ENCODE measurements at regions not wholly inside any gene's neighbourhood (a gene's known extent, or its start where the extent isn't known, plus 50 kb on each side); places are given as distances from the start of the nearest gene placed in this dataset.
"Not testable (repeated sequence)": the region's sequence is repeated elsewhere in the genome, so short reads cannot be mapped to it uniquely, and the experiment has no call there.

DNA sequence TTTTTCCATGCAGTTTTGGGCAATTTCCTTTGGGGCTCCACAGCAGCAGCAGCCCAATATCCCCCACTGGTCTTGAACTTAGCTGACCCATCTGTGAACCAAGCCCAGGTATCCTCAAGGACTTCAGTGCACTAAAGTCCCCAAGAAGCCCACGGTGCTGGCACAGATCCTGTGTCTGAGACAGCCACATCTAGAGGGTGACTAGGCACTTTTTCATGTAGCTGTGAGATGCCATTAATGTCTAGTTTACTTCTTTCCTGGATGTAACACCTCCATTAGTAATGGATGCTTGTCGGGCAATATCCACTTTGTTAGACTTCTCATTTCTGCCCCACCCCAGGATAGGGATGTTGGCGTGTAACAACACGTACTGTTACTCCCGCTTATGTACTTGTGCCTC lies 117.9 kb downstream of the GPCPD1 start:
- DNase-seq = no peak

DNA sequence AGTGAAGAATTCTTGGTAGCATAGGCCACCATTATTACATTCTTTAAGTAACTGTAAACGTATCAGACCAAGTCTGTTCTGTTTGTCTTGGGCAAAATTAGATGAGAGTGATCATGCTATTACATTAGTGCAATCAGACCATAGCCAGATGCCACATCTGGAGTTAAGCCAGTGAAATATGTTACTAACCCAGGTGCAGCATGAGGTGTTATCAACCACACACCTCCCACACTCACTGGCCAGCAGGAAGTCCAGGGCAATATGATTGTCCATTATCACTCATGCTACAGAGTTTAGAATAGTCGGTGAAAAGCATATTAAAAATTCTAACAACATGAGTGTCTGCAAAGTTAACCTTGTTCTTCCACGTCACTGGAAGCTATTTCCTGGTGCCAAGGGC lies 119.4 kb downstream of the GPCPD1 start:
- no peak for DNase-seq

GRCh38 chr20:5489601-5490000 lies 121.2 kb downstream of the GPCPD1 start:
- no peak for DNase-seq

DNA sequence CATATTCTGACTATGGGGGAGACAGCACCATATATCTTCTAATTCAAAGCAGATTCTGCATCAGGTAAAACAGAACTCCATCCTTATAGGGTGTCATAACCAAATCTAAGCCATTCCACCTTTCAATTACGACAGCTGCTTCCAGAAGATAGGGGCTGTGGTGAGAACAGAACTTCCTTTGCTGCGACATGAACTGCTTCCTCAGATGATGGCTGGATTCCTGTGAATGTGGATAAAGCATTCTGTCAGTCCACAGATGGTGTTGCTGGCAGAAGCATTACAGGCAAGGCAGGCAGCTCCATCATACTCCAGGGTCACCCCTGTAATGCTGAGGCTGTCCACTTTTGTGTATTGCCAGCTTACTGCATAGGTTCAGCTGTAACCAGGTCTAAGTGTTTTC lies 122.0 kb downstream of the GPCPD1 start:
- no peak for DNase-seq

DNA sequence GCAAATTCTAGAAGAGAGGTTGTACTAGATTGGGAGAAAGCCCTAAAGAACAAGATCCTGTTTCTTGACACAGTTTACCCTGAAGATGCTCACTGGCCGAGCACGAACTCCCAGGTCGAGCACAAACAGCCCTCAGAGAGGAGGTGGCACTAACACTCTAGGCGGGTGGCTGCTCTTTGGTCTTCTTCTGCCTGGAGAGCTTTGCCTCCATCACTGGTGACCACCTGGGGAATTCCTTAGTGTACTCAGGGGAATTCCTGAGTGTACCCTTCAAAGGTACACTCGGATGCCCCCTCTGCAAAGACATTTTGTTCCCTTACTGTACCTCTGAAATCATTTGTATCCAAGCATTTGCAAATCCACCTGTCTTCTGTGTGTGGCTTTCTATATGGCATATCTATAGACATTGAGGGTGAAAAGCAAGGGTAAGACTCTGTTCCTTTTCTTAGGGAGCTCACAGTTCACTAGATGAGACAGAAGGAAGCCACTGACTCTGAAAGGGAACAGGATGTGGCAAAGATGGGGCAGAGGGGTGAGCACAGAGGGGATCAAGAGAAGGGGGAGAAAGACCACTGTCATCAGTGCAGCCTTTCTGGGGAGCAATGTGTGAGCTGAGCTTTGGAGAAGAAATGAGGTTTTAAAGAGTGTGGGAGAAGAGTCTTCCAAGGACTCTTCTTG lies 124.3 kb downstream of the GPCPD1 start:
- DNase-seq = no peak

- DNase-seq = no peak
These were observed 125.9 kb downstream of the GPCPD1 start for GRCh38 chr20:5484926-5485325.

DNA sequence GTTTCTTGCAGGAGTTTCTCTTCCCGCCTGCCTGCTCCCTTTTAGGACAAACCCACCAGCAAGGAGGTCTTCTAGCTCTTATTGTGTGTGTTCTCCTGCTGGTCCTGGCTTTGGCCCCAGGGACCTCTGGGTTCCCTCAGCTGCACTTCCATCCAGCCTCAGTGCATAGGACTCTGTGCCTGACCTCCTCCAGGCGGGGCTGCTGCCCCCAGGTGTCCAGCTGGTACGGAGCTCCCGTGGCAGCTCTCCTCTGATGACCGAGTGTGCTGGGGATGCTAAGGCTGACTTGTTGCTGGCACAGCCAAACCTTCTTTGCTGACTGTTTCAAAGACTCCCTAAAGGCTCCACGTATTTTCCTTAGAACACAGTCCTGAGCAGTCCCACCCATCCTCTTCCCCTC lies 126.5 kb downstream of the GPCPD1 start:
- no peak for DNase-seq

DNA sequence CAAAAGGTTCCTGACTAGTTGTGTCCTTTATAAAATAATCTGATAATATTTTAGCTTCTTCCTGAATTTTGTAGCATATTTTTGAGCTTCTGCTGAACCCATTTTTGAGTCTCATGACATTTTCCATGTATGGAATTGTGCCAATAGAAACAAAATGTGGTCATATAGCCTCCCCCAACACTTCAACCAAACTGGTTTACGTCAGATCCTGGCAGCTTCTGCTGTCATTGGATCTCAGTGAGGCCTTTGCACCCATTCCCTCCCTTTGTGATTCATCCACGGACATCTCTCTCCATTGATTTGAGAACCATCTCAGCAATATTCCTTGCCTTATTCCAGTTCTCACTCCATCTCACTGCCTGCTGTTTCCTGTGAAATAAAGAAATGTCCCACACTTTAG lies 128.0 kb downstream of the GPCPD1 start:
- no peak for DNase-seq

DNA sequence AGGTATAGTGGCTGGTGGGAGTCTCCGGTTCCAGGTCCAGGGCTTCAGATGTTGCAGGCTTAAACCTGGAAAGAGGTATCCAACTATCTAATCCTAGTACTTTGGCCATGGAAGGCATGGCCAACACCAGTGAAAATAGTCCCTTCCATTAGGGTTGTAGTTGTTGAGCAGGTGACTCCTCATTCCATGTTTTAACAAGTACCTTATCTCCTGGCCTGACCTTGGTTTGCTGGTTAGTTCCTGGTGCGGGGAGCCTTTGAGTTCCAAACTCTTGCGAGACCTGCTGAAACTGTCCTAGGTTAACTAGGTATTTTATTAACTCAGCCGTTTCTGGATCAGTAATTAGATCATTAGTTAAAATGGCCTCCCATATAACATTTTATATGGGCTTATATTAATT lies 128.9 kb downstream of the GPCPD1 start:
- DNase-seq = no peak

DNA sequence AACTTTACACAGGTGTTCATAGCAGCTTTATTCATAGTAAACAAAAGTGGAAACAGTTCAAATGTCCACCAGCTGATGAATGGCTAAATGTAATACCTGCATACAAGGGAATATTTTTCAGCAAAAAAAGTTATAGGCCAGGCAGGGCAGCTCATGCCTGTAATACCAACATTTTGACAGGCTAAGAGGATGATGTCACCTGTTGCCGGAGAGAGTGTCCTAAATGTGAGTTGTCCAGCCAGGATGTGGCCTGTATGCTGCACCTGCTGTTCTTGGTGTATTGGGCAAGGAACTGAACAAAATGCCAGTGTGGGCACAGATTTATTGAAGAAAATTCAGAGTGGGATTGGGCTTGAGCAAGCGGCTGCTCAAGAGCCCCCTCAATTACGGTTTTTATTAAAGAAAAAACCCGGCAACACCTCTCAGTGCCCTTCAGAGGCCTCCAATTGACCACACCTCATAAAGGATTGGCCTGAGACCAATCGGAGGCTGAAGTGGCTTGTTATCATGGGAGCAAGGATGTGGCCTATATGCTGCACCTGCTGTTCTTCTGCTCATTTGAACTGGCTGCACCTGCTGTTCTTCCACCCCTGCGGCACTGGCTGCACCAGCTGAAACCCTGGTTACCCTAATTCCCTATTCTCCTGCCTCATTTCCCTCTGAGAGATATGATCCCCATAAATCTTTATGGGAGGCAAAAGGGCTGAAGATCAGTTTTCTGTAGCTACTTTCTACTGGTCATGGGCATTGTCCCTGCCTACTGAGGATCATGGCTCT lies 129.8 kb downstream of the GPCPD1 start:
- no peak for DNase-seq

- no peak for DNase-seq
These were observed 135.9 kb downstream of the GPCPD1 start for GRCh38 chr20:5474646-5475550.

DNA sequence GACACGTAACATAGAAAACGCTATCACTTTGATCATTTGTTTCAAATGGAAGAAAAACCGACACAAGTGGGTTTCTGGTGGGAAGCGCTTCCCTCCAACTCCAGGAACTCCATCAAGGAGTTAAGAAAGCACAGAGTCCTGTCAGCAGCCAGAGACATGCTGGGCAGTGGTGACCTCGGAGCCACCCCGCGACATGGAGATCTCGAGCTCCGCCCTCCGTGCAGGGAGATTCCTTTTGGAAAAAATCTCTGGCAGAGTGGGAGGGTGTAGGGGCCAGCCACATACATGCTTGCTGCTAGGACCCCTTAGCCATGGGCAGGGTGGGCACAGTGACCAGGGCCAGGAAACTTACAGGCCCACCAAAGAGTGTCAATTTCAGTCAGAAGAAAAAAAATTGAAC lies 138.9 kb downstream of the GPCPD1 start:
- DNase-seq = not testable (repeated sequence)

DNA sequence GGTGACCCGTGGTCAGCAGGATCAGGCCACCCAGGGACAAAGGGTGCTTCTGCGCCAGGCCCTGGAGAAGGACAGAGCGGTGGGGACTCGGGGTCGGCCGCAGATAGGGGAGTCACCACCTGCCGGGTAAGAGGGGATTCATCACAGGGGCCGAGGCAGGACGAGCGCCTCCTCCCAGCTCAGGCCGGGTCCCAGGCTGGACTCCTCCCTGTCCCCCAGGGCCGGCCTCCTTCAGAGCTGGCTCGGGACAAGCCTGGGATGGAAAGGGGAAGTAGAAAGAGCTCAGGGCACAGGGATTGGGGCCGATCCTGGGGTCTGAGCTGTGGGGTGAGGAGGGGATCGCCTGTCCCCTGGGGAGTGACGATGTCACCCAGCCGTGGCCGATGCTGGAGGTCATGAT lies 139.4 kb downstream of the GPCPD1 start:
- no peak for DNase-seq

DNA sequence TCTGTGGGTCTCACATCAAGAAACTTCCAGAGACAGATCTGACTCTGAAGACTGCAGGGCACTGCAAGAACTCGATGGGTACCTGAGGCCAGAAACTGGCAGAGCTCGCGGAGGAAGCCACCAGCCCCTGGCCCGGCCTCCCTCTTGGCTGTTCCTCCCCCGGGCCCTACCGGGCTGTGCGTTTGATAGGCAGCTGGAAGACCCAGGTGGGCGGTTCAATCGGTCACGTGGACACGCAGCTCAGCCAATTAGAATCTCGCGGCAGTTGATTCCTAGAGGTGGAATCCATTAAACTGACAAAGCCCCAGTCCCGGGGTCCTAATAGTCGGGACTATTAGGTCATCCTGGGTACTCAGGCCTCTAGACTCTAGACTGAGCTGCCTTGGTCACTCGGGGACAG lies 139.9 kb downstream of the GPCPD1 start:
- DNase-seq = no peak

- no peak for DNase-seq
These were observed 140.3 kb downstream of the GPCPD1 start for GRCh38 chr20:5470458-5470857.

DNA sequence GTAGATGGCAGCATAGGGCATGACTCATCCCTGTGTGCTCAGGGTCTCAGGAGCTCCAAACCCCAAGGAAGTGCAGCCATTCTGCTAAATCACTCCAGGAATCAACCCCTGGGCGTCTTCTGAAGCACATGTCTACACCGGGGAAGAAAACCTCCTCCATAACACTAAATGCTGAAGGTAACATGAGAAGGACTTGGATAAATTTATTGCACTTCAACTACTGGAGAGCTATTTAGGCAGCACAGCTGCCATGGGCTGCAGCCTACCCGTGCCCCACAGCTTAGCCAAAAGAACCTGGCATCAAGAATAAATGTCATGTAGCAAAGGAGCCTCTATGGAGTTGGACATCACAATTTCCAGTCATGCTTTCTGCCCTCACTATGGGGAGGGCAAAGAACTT lies 141.7 kb downstream of the GPCPD1 start:
- DNase-seq = no peak

- no peak for DNase-seq
These were observed 143.7 kb downstream of the GPCPD1 start for GRCh38 chr20:5467086-5467485.

DNA sequence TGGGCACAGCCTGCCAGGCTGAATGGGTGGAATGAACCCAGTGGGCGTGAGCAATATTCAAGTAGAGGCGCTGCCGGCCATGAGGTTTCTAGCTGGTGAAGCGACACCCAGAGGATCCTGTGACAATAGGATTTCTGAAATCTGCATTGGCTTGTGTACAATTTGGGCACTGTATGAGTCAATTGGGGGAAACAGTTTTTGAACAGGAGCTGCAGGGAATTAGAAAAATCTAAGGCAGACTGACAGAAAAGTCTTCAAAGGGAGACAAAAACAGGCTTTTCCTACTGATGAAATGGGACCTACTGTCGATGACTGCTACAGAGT lies 145.2 kb downstream of the GPCPD1 start:
- no peak for DNase-seq

GRCh38 chr20:5464901-5465603 lies 145.8 kb downstream of the GPCPD1 start:
- no peak for DNase-seq

- DNase-seq = no peak
These were observed 146.4 kb upstream of the PROKR2 start for GRCh38 chr20:5463007-5463686.

GRCh38 chr20:5453745-5454144 lies 137.0 kb upstream of the PROKR2 start:
- DNase-seq = not testable (repeated sequence)

DNA sequence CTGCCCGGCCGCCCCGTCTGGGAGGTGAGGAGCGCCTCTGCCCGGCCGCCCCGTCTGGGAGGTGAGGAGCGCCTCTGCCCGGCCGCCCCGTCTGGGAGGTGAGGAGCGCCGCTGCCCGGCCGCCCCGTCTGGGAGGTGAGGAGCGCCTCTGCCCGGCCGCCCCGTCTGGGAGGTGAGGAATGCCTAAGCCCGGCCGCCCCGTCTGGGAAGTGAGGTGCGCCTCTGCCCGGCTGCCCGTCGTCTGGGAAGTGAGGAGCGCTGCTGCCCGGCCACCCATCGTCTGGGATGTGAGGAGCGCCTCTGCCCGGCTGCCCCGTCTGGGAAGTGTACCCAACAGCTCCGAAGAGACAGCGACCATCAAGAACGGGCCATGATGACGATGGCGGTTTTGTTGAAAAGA lies 136.6 kb upstream of the PROKR2 start:
- not testable (repeated sequence) for DNase-seq

- DNase-seq = not testable (repeated sequence)
These were observed 135.9 kb upstream of the PROKR2 start for GRCh38 chr20:5452691-5453090.
